ENCODE measurements at regions not wholly inside any gene's neighbourhood (a gene's known extent, or its start where the extent isn't known, plus 50 kb on each side); places are given as distances from the start of the nearest gene placed in this dataset.

DNA sequence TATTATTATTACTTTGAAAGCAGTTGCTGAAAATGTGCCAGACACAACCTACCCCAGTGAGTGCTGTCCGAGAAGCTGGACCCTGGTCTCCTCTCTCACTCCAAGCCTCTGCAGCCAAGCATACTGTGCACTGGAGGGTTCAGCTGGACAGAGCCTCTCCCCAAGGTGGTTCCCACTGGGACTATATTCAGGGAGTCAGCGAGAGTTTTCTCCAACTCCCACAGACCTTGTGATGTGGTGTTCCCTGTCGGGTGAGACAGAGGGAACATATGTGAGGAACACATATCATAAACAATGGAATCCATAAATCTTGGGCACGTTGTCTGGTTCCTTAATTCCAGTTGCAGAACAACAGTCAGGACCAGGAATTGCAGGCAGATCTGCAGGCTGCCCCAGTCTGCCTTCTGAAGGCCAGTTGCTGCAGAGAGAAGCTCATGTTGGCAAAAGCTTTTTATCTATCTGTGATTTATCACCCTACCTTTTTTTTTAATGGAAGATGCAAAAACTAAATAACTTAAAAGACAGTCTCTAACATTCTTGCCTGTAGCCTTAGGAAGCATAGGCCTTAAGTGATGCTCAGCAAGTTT is 619.8 kb upstream of the TBX3 start:
- no peak overlapping the region for H3K27ac ChIP-seq (ENCODE audit: low read length)
- no peaks in the 10 kb centered on the region for H3K9me2 ChIP-seq (replicated peaks; ENCODE audit: low read length)
- H3K9me3 ChIP-seq (ENCODE audit: low read length) = no peaks in the 10 kb centered on the region
- intact Hi-C loops (cut with micrococcal nuclease) = no loop called here
- H3F3A ChIP-seq (ENCODE audit: low read length, unreplicated experiment) = no peaks in the 10 kb centered on the region
- BruUV-seq (replicated peaks) = no TSS peak
- no peaks in the 10 kb centered on the region for H3K27me3 ChIP-seq (ENCODE audit: low read length)
- no peak overlapping the region for H3K9ac ChIP-seq (ENCODE audit: low read length)
- H4K20me1 ChIP-seq (ENCODE audit: low read length) = no peaks in the 10 kb centered on the region
- no peaks in the 10 kb centered on the region for H3K36me3 ChIP-seq (ENCODE audit: low read depth, low read length)
- no peak for ATAC-seq
- no peak for DNase-seq
- ChIA-PET CTCF (no interaction called here), POLR2A (ENCODE audit: unreplicated experiment) (no interaction called here)
- no peak overlapping the region for H3K4me2 ChIP-seq (ENCODE audit: low read length)
- no peaks in the 10 kb centered on the region for H3K79me2 ChIP-seq (ENCODE audit: low read length)
- H3K4me1 ChIP-seq (ENCODE audit: insufficient read depth, low read length) = peaks cover 11% of the 10 kb centered on the region
- TF ChIP-seq, protein P1, sequence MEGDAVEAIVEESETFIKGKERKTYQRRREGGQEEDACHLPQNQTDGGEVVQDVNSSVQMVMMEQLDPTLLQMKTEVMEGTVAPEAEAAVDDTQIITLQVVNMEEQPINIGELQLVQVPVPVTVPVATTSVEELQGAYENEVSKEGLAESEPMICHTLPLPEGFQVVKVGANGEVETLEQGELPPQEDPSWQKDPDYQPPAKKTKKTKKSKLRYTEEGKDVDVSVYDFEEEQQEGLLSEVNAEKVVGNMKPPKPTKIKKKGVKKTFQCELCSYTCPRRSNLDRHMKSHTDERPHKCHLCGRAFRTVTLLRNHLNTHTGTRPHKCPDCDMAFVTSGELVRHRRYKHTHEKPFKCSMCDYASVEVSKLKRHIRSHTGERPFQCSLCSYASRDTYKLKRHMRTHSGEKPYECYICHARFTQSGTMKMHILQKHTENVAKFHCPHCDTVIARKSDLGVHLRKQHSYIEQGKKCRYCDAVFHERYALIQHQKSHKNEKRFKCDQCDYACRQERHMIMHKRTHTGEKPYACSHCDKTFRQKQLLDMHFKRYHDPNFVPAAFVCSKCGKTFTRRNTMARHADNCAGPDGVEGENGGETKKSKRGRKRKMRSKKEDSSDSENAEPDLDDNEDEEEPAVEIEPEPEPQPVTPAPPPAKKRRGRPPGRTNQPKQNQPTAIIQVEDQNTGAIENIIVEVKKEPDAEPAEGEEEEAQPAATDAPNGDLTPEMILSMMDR (conservative IDR thresholded peaks at IDR 0.05; ENCODE audit: low read depth, low read length) = no peak
- TF ChIP-seq EZH2phosphoT487 (IDR thresholded peaks at IDR 0.05; ENCODE audit: borderline replicate concordance, low read length) (no peak), EZH2 (IDR thresholded peaks at IDR 0.05; ENCODE audit: low read length, unreplicated experiment) (no peak)
- no peak overlapping the region for H2AFZ ChIP-seq (ENCODE audit: low read length)
- H3K4me3 ChIP-seq (ENCODE audit: low read length) = no peak overlapping the region

DNA sequence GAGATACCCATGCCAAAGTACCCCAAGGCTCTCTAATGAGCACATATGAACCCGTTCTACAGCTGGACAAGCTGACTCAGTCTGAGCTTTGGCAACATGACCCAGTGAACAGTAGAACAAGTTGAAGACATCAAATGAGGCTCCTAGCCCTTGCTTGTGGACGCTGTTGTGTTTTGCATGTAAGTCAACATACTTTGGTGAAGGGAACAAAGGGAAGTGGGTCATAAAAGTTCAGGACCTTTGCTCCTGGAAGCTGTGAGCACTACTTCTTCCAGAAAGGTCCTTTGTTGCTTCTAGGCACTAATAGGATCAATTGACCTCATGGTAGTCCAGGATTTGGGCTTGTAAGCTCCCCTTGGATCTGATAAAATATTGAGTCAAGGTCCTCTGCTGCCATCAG is 613.5 kb upstream of the TBX3 start:
- Histone ChIP-seq H2AFZ (ENCODE audit: low read length) (no peak overlapping the region), H4K20me1 (ENCODE audit: low read length) (no peaks in the 10 kb centered on the region), H3K9me3 (ENCODE audit: low read length) (no peaks in the 10 kb centered on the region), H3K9ac (ENCODE audit: low read length) (0 out of 2 replicates have a peak overlapping the region, but pooled peaks have one; percentile 2), H3F3A (ENCODE audit: low read length, unreplicated experiment) (no peaks in the 10 kb centered on the region), H3K4me2 (ENCODE audit: low read length) (peak overlapping the region; percentile 3; the same call in 1 of the 2 replicates), H3K4me3 (ENCODE audit: low read length) (no peak overlapping the region), H3K4me1 (ENCODE audit: insufficient read depth, low read length) (peaks cover 34% of the 10 kb centered on the region), H3K27me3 (ENCODE audit: low read length) (no peaks in the 10 kb centered on the region), H3K27ac (ENCODE audit: low read length) (peak overlapping the region; percentile 36), H3K36me3 (ENCODE audit: low read depth, low read length) (no peaks in the 10 kb centered on the region), H3K9me2 (replicated peaks; ENCODE audit: low read length) (no peaks in the 10 kb centered on the region), H3K79me2 (ENCODE audit: low read length) (no peaks in the 10 kb centered on the region)
- BruUV-seq (replicated peaks) = no TSS peak
- DNase-seq (peak; percentile 9), ATAC-seq (no peak)
- intact Hi-C loops (cut with micrococcal nuclease) = no loop called here
- TF ChIP-seq, protein P1 (conservative IDR thresholded peaks at IDR 0.05; ENCODE audit: low read depth, low read length) = no peak
- no peak for TF ChIP-seq EZH2 (IDR thresholded peaks at IDR 0.05; ENCODE audit: low read length, unreplicated experiment)
- TF ChIP-seq EZH2phosphoT487 (IDR thresholded peaks at IDR 0.05; ENCODE audit: borderline replicate concordance, low read length) = no peak
- ChIA-PET CTCF (no interaction called here), POLR2A (ENCODE audit: unreplicated experiment) (interaction anchor here (0.6 kb wide), 1 partner anchor 624 kb away, joined by 5 read pairs; no protein-coding TSS in a partner anchor)

DNA sequence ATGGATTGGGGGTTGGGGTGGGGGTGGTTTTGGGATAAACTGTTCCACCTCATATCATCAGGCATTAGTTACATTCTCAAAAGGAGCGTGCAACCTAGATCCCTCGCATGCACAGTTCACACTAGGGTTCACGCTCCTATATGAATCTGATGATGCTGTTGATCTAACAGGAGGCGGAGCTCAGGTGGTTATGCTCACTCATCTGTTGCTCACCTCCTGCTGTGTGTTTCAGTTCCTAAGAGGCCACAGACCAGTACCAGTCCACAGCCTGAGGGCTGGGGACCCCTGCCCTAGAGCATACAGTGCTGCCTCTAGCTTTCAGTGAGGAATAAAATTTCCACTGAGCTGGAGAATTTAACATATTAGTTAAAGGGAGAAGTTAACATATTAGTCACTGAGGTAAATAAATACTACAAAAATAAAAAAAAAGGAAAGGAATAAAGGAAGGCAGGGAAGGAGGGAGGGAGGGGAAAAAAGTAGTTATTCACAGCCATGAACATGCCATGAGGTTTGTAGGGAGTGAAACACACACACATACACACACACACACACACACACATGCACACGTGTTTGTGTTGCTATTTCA is 612.7 kb upstream of the TBX3 start:
- no peak for TF ChIP-seq EZH2phosphoT487 (IDR thresholded peaks at IDR 0.05; ENCODE audit: borderline replicate concordance, low read length)
- H3K9ac ChIP-seq (ENCODE audit: low read length) = 0 out of 2 replicates have a peak overlapping the region, but pooled peaks have one; percentile 2
- peaks cover 34% of the 10 kb centered on the region for H3K4me1 ChIP-seq (ENCODE audit: insufficient read depth, low read length)
- H3K27me3 ChIP-seq (ENCODE audit: low read length) = no peaks in the 10 kb centered on the region
- ChIA-PET CTCF (interaction anchor here (0.6 kb wide), 2 partner anchors 30 to 594 kb away, joined by 4 to 6 read pairs; no protein-coding TSS in a partner anchor), POLR2A (ENCODE audit: unreplicated experiment) (interaction anchor here (0.6 kb wide), 1 partner anchor 623 kb away, joined by 5 read pairs; no protein-coding TSS in a partner anchor)
- H3K27ac ChIP-seq (ENCODE audit: low read length) = peak overlapping the region; percentile 36
- no TSS peak for BruUV-seq (replicated peaks)
- no peak overlapping the region for H2AFZ ChIP-seq (ENCODE audit: low read length)
- no peaks in the 10 kb centered on the region for H3K9me2 ChIP-seq (replicated peaks; ENCODE audit: low read length)
- H3K36me3 ChIP-seq (ENCODE audit: low read depth, low read length) = no peaks in the 10 kb centered on the region
- H3K4me3 ChIP-seq (ENCODE audit: low read length) = no peak overlapping the region
- no peaks in the 10 kb centered on the region for H4K20me1 ChIP-seq (ENCODE audit: low read length)
- no peaks in the 10 kb centered on the region for H3K79me2 ChIP-seq (ENCODE audit: low read length)
- peak; percentile 78 for ATAC-seq
- no peaks in the 10 kb centered on the region for H3F3A ChIP-seq (ENCODE audit: low read length, unreplicated experiment)
- peak; percentile 77 for DNase-seq
- no peaks in the 10 kb centered on the region for H3K9me3 ChIP-seq (ENCODE audit: low read length)
- intact Hi-C loops (cut with micrococcal nuclease) = no loop called here
- peak overlapping the region; percentile 3; the same call in 1 of the 2 replicates for H3K4me2 ChIP-seq (ENCODE audit: low read length)
